Left ventricle myocardium superior (tissue), 1 donor: ENCODE measurements at regions not wholly inside any gene's neighbourhood (a gene's known extent, or its start where the extent isn't known, plus 50 kb on each side); places are given as distances from the start of the nearest gene placed in this dataset.
"Not testable (repeated sequence)": the region's sequence is repeated elsewhere in the genome, so short reads cannot be mapped to it uniquely, and the experiment has no call there.

ENCODE experiments used
- ATAC-seq: fragments of 200-7000 bp; cut with Tn5 transposase; one replicate; pipeline ENCODE4 v1.9.1; 2020; ENCODE audit warnings: mild to moderate bottlenecking, moderate library complexity
- DNase-seq: peaks from one replicate; pipeline ENCODE4 v3.0.0-alpha.2; 2020
- intact Hi-C: fragments of 100-400 bp; cut with micrococcal nuclease; formaldehyde crosslinking; loops from one replicate; pipeline ENCODE4 v1.11.0; 2022
- donor health status: DM: no; HTN: yes; CAD: no; lungs with severe emphysema.

- DNase-seq (no peak), ATAC-seq (no peak)
- intact Hi-C loops: no loop called here
Observed at GRCh38 chr6:139970591-139970991, 596.1 kb upstream of the CITED2 start.

GRCh38 chr6:139967497-139967896 lies 593.0 kb upstream of the CITED2 start:
- intact Hi-C loops: loop anchor here (10.0 kb wide), 1 partner anchor 83 kb away; no protein-coding TSS in a partner anchor
- DNase-seq (no peak), ATAC-seq (no peak)

- no peak for DNase-seq
- ATAC-seq: peak; percentile 61
- intact Hi-C loops: loop anchor here (10.0 kb wide), 1 partner anchor 81 kb away; no protein-coding TSS in a partner anchor
Observed at GRCh38 chr6:139965393-139965792, 590.9 kb upstream of the CITED2 start.

- intact Hi-C loops: loop anchor here (10.0 kb wide), 1 partner anchor 80 kb away; no protein-coding TSS in a partner anchor
- ATAC-seq (no peak), DNase-seq (no peak)
Observed at GRCh38 chr6:139964737-139965136, 590.3 kb upstream of the CITED2 start.

GRCh38 chr6:139962654-139963347 lies 588.4 kb upstream of the CITED2 start:
- DNase-seq: no peak
- ATAC-seq: peak; percentile 88
- intact Hi-C loops: loop anchor here (10.0 kb wide), 1 partner anchor 78 kb away; no protein-coding TSS in a partner anchor

GRCh38 chr6:139961190-139961589 lies 586.7 kb upstream of the CITED2 start:
- intact Hi-C loops: loop anchor here (10.0 kb wide), 1 partner anchor 76 kb away; no protein-coding TSS in a partner anchor
- ATAC-seq: peak; percentile 44

GRCh38 chr6:139960671-139961070 lies 586.2 kb upstream of the CITED2 start:
- ATAC-seq (no peak), DNase-seq (no peak)
- intact Hi-C loops: loop anchor here (10.0 kb wide), 1 partner anchor 76 kb away; no protein-coding TSS in a partner anchor

More at GRCh38 chr6:139961190-139961589, 586.7 kb upstream of the CITED2 start:
- DNase-seq: no peak

GRCh38 chr6:139955366-139956155 lies 581.1 kb upstream of the CITED2 start:
- no peak for DNase-seq
- ATAC-seq: no peak

GRCh38 chr6:139954463-139955071 lies 580.1 kb upstream of the CITED2 start:
- ATAC-seq (no peak), DNase-seq (no peak)
- intact Hi-C loops: no loop called here

More at GRCh38 chr6:139955366-139956155, 581.1 kb upstream of the CITED2 start:
- intact Hi-C loops: no loop called here

GRCh38 chr6:139953780-139954179 lies 579.3 kb upstream of the CITED2 start:
- intact Hi-C loops, ATAC-seq, DNase-seq: not testable (repeated sequence)

- ATAC-seq: no peak
- intact Hi-C loops: no loop called here
- no peak for DNase-seq
Observed at GRCh38 chr6:139951172-139951571, 576.7 kb upstream of the CITED2 start.

- DNase-seq (no peak), ATAC-seq (no peak)
- intact Hi-C loops: no loop called here
Observed at GRCh38 chr6:139944976-139945375, 570.5 kb upstream of the CITED2 start.

GRCh38 chr6:139944131-139944530 lies 569.7 kb upstream of the CITED2 start:
- ATAC-seq: no peak
- DNase-seq: no peak
- intact Hi-C loops: no loop called here

- intact Hi-C loops: no loop called here
- ATAC-seq (peak; percentile 77), DNase-seq (no peak)
Observed at GRCh38 chr6:139943391-139943790, 568.9 kb upstream of the CITED2 start.

- peak; percentile 76 for ATAC-seq
- intact Hi-C loops: no loop called here
- DNase-seq: no peak
Observed at GRCh38 chr6:139942331-139942730, 567.9 kb upstream of the CITED2 start.

GRCh38 chr6:139941826-139942225 lies 567.4 kb upstream of the CITED2 start:
- ATAC-seq: peak; percentile 72
- intact Hi-C loops: no loop called here
- no peak for DNase-seq

- DNase-seq (no peak), ATAC-seq (peak; percentile 45)
- intact Hi-C loops: no loop called here
Observed at GRCh38 chr6:139940741-139941729, 566.6 kb upstream of the CITED2 start.

GRCh38 chr6:139939189-139939979 lies 564.9 kb upstream of the CITED2 start:
- DNase-seq: no peak
- intact Hi-C loops: no loop called here
- ATAC-seq: no peak
